GM12891 (cell line): ENCODE measurements at regions not wholly inside any gene's neighbourhood (a gene's known extent, or its start where the extent isn't known, plus 50 kb on each side); places are given as distances from the start of the nearest gene placed in this dataset.

Experiments used
- DNase-seq: peaks from one replicate; pipeline ENCODE4 v3.0.0; 2011; ENCODE audit warnings: low spot score; ENCODE audit not compliant: insufficient read length
- FAIRE-seq: peaks from 2 replicates; lab custom pipeline; 2011; peaks lifted over from hg19 to GRCh38; lab: Jason Lieb, UNC
- PAX5 ChIP-seq: IDR thresholded peaks from 2 replicates; pipeline ENCODE4 v1.6.1; 2011; ENCODE audit warnings: low read length, moderate library complexity, mild to moderate bottlenecking; ENCODE audit not compliant: insufficient read depth, severe bottlenecking
- POLR2A ChIP-seq: IDR thresholded peaks from 2 replicates; pipeline ENCODE4 v1.6.1; 2011; ENCODE audit warnings: low read depth, low read length, control low read depth
- POLR2AphosphoS5 ChIP-seq: IDR thresholded peaks from 2 replicates; pipeline ENCODE4 v1.6.1; 2011; ENCODE audit warnings: low read depth, low read length, control low read depth
- POU2F2 ChIP-seq: IDR thresholded peaks from 2 replicates; pipeline ENCODE4 v1.6.1; 2011; ENCODE audit warnings: low read depth, mild to moderate bottlenecking, control low read depth, low read length, moderate library complexity
- SPI1 ChIP-seq: IDR thresholded peaks from 2 replicates; pipeline ENCODE4 v1.6.1; 2011; ENCODE audit warnings: low read depth, low read length, control low read depth
- TAF1 ChIP-seq: IDR thresholded peaks from 2 replicates; pipeline ENCODE4 v1.6.1; 2011; ENCODE audit warnings: low read depth, low read length, control low read depth

DNA sequence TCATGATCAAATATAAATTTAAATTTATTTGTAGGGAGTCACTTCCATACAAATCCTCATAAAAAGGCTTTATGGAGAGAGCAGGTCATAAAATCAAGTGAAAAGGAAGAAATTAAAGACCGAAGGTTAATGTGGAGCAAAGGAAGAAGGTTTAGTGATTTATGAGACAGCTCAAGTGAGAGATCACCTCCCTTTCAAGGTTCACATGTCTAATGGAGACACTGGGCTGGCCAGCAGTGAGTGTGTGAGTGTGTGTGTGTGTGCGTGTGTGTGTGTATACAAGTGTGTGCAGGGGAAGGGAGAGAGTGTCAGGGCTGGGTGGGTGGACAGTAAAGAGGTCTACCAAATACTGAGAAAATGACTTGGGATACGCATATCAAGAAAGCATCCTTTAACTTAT, 251.2 kb downstream of the FAT3 start:
- no peak for TF ChIP-seq PAX5
- no peak for TF ChIP-seq SPI1
- no peak for TF ChIP-seq POLR2A
- TF ChIP-seq POLR2AphosphoS5 = no peak
- TF ChIP-seq POU2F2 = no peak
- no peak for TF ChIP-seq TAF1
- DNase-seq (no peak), FAIRE-seq (no peak)

DNA sequence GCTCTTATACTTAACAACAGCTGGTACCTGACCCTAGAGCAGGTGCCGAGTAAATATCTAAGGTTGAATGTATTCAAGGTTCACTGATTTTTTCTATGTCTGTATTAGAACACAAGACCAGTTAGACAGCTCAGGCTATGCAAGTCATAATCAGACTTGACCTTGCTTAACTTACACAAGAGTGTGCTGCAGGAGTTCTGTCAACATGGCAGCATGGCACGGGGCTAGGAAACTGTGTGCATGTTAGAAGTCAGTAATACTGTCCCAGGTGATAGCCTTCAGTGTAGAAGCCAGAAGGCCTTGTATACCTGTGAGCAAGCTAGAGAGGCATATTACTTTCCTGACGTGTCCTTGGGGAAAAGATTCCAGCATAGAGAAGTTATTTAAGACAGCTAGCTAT, 253.1 kb downstream of the FAT3 start:
- FAIRE-seq (no peak), DNase-seq (no peak)
- TF ChIP-seq SPI1 (no peak), POLR2AphosphoS5 (no peak), PAX5 (no peak), POLR2A (no peak), TAF1 (no peak), POU2F2 (no peak)

DNA sequence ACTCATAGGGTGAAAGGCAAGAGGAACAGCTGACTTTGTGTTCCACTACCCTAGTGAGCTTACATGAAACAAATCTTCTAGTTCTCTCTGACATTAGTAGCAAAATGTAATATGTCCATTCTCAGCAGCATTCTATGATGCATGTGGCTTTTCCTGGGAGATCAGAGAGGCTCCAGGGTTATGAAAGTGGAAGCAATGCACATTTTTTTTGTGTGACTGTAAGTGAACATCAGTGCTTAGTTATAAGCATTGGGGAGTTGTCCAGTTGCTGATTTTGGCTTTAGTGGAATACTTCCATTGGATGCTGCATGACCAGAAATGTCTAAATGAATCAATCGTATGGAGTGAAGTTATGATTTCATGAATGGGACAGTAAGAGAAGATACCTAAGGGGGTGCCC, 255.9 kb downstream of the FAT3 start:
- no peak for DNase-seq
- no peak for FAIRE-seq
- TF ChIP-seq TAF1 = no peak
- no peak for TF ChIP-seq POLR2A
- no peak for TF ChIP-seq POLR2AphosphoS5
- no peak for TF ChIP-seq SPI1
- TF ChIP-seq PAX5 = no peak
- TF ChIP-seq POU2F2 = no peak

DNA sequence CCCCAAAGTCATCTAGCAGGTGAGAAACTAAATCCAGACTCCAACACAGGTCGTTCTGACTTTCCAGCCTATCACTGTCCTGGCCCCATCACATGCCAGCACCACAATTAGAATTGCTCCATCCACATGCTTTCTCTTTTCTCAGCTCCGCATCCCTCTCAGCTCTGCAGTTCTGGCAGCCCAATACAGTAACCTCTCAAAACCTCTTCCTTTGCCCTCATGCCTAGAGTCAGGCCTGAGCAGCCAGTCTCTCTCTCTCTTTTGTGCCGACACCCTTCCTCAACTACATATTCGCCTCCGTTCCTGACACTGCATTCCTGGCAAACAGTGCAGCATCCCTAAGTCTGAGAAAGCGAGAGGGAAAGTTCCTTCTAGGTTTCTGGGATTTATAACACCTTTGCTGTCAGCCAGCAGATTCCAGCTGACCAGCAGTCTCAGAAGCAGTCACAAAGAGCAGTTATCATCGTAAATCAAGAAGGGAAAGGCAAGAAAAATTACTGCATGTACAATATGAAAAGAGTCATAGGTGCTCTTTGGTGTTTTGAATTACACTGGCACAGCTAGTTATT, 258.0 kb downstream of the FAT3 start:
- no peak for DNase-seq
- TF ChIP-seq SPI1 (no peak), TAF1 (no peak), POLR2A (no peak), PAX5 (no peak), POU2F2 (no peak)
- no peak for FAIRE-seq

DNA sequence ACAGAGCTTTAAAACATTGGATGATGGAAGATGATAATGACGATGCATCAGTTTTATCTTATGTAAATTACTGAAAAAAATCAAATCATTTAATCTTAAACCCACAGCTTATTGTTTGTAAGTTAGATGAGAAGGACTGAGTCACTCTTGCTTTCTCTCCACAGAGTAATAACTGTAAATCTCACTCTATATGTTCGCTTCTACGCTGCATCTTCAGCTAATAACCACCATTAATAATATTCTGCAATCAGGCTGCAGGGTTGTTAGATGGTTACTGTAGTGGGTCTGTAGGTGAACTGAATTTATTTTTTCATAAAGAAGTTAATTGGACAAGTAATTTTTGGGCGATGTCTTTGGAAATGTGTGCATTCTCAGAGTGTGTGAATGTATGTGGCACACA, 260.0 kb downstream of the FAT3 start:
- DNase-seq (no peak), FAIRE-seq (no peak)
- TF ChIP-seq TAF1 = no peak

DNA sequence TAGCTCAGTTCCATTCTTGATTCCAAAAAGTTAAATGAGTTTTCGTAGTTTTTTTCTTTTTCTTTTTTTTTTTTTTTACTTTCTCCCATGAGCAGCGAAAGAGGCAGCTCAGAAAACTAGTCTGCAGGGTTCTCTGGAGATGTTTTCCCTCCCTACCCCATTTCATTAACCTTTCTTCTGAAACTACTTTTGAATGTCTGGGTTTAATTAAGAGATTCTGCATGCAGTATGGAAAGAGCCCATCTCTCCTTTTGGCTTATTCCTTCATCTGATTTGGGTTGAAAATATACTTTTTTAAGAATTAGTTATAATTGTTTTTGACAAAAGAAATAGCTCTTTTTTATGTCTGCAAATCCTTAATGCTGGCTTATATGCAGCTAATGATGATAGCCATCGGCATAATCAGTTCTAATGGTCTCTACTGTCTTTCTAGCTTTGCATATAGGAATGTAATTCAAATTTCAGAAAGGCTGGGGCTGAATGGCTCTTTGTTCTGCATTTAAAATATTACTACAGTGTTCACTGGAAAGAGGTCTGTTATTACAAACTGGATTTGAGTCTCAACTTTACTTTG, 265.3 kb downstream of the FAT3 start:
- FAIRE-seq (no peak), DNase-seq (no peak)
- no peak for TF ChIP-seq SPI1
- TF ChIP-seq POLR2A = no peak
- TF ChIP-seq POU2F2 = no peak
- TF ChIP-seq TAF1 = no peak
- no peak for TF ChIP-seq POLR2AphosphoS5
- TF ChIP-seq PAX5 = no peak

DNA sequence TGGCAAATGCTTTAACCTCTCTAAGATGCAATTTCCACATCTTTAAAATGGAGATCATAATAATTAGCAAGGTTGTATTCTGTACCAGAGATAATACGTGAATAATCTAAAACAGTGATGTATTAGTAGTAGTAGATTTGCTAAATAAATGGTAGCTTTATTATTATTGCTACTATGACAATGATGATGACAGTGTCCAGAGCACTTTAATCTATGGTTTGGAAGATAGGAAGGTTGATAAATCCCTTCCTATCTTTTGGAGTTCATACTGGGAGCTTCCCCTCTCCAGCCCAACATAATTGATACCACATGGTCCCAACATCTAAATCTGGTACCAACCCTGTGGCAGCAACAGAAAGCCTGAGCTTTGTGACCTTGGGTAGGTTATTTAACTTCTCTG, 267.8 kb downstream of the FAT3 start:
- no peak for FAIRE-seq
- no peak for DNase-seq
- TF ChIP-seq TAF1 (no peak), POLR2AphosphoS5 (no peak), SPI1 (no peak), PAX5 (no peak), POU2F2 (no peak), POLR2A (no peak)

DNA sequence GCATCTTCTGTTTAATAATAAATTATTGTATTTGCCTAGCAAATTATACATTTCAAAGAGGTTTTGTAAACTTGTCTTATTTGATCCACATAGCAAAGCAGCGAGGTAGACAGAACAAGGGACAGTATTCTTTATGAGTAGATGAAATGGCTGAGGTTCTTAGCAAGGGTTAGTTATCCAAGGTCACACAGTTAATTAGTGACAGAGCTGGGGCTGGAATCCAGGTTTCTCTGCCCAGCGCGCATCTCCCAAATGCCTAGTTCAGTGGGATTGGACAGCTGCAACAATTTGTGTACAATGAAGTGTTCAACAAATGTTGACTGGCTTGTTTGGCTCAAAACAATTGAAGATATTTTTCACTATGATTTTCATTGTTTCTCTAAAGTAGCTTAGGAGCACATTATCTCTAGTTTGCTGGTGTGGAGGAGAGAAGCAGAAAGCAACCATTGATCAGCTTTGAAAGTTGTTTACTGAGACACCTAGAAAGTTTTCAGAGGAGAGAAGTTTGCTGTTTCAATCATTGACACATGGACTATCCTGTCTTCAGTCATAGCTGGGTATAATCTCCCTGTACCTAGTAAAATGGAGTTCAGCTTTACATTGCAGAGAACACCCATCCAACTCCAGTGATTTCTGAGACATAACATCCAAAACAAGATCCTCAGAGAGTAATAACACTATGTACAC, 270.6 kb downstream of the FAT3 start:
- DNase-seq (no peak), FAIRE-seq (no peak)
- TF ChIP-seq POU2F2 (no peak), PAX5 (no peak), SPI1 (no peak), POLR2A (no peak), TAF1 (no peak), POLR2AphosphoS5 (no peak)

DNA sequence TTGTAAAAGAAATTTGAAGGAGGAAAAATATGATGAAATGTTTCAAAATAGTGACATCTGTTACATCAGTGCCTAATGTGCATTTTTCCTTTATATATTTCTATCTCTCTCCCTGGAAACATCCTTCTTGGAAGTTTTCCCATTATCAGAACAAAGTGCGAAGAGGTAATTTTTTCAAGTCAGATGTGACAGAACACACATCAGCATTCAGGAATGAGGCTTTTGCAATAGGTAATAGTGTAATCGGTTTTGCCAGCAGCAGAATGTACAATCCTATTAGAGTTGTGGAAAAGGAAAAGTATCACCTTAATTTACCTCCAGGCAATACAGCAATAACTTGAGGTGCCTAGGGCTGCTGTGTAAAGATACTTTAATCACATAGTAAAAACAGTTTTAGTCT, 275.8 kb downstream of the FAT3 start:
- FAIRE-seq (no peak), DNase-seq (no peak)
- TF ChIP-seq TAF1 (no peak), POU2F2 (no peak), PAX5 (no peak)
